ENCODE measurements at regions not wholly inside any gene's neighbourhood (a gene's known extent, or its start where the extent isn't known, plus 50 kb on each side); places are given as distances from the start of the nearest gene placed in this dataset.

DNA sequence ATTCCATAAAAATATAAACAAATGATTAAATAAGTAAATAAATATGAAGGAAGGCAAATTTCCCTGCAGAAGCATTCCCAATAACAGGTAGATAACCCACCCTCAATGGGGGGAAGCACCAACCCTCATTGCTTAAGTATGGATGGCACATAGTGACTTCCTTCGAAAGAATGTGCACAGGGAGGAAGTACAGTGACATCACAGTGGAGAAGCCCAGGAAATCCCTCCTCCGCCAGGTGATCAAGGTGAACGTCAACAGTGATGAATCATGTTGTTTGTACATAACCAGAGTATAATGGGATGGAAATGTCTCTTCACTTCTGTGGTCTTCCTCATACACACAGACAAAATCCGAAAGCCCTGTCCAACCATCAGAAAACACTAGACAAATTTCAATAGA is 267.9 kb downstream of the THBS2 start:
- TF ChIP-seq FOXP2 (optimal IDR thresholded peaks at IDR 0.05; ENCODE audit: control extremely low read depth, extremely low read length, insufficient read depth) (no peak), POLR2AphosphoS5 (IDR thresholded peaks at IDR 0.05; ENCODE audit: borderline replicate concordance, low read depth, low read length) (no peak)
